SK-N-SH (cell line): ENCODE measurements at regions not wholly inside any gene's neighbourhood (a gene's known extent, or its start where the extent isn't known, plus 50 kb on each side); places are given as distances from the start of the nearest gene placed in this dataset.

Experiments used
- CTCF ChIA-PET: fragments of 300-600, 350-600 bp; formaldehyde crosslinking; extraction: SDS; loops from one replicate; lab custom pipeline; 2021; lab: Yijun Ruan, JAX
- POLR2A ChIA-PET: fragments of 350-600 bp; sonication (Branson Sonifier 250); formaldehyde crosslinking; extraction: SDS; loops from one replicate; lab custom pipeline; 2020; ENCODE audit warnings: antibody characterized with exemption, inconsistent platforms; lab: Yijun Ruan, JAX
- DNase-seq: peaks from one replicate; pipeline ENCODE4 v3.0.0; 2012
- H2AFZ ChIP-seq: fragments of 200-600 bp; sonication (generic); 2 replicates; pipeline ENCODE4 v1.8.1; 2016; ENCODE audit warnings: antibody characterized with exemption, mild to moderate bottlenecking, low read depth
- H3F3A ChIP-seq: fragments of 200-600 bp; sonication (generic); replicated peaks from 2 replicates; pipeline ENCODE3; 2016; ENCODE audit warnings: antibody characterized with exemption, mild to moderate bottlenecking; ENCODE audit not compliant: insufficient read depth
- H3K27ac ChIP-seq, 2 experiments: fragments of 200-500 bp in 1 of 2; fragments of 200-600 bp in 1 of 2; sonication (Bioruptor generic) in 1 of 2; sonication (generic), shearing (Covaris generic) in 1 of 2; 2 replicates each; pipeline versions ENCODE4 v1.5.1 to v1.6.1; 2014 to 2016; ENCODE audit warnings: low read depth in 2 of 2, inconsistent platforms in 1 of 2, low read length in 1 of 2, mild to moderate bottlenecking in 1 of 2, mixed read lengths in 1 of 2
- H3K27me3 ChIP-seq: fragments of 200-600 bp; sonication (generic), shearing (Covaris generic); 2 replicates; pipeline ENCODE4 v1.6.1; 2016; ENCODE audit warnings: mixed run types; ENCODE audit not compliant: insufficient read depth
- H3K36me3 ChIP-seq, 2 experiments: fragments of 200-500 bp in 1 of 2; fragments of 200-600 bp in 1 of 2; sonication (Bioruptor generic) in 1 of 2; sonication (generic) in 1 of 2; replicated peaks in 1 of 2; 2 replicates each; pipeline versions ENCODE3 to v1.5.1; 2014 to 2016; ENCODE audit warnings: low read length in 1 of 2, mild to moderate bottlenecking in 1 of 2; ENCODE audit not compliant: insufficient read depth in 2 of 2, control insufficient read depth in 1 of 2
- H3K4me1 ChIP-seq, 2 experiments: fragments of 200-500 bp in 1 of 2; fragments of 200-600 bp in 1 of 2; sonication (Bioruptor generic) in 1 of 2; sonication (generic), shearing (Covaris generic) in 1 of 2; 2 replicates each; pipeline versions ENCODE4 v1.5.1 to v1.6.1; 2014 to 2016; ENCODE audit warnings: low read depth in 1 of 2, low read length in 1 of 2, mixed run types in 1 of 2; ENCODE audit not compliant: insufficient read depth in 2 of 2, control insufficient read depth in 1 of 2
- H3K4me2 ChIP-seq: fragments of 200-600 bp; sonication (generic), shearing (Covaris generic); 2 replicates; pipeline ENCODE4 v1.6.1; 2017; ENCODE audit warnings: mixed run types
- H3K4me3 ChIP-seq, 2 experiments: fragments of 200-500 bp in 1 of 2; fragments of 200-600 bp in 1 of 2; sonication (Bioruptor generic) in 1 of 2; sonication (generic), shearing (Covaris generic) in 1 of 2; 2 replicates each; pipeline versions ENCODE4 v1.5.1 to v1.8.1; 2014 to 2016; ENCODE audit warnings: low read depth in 2 of 2, inconsistent platforms in 1 of 2, low read length in 1 of 2, mild to moderate bottlenecking in 1 of 2, mixed read lengths in 1 of 2, moderate library complexity in 1 of 2
- H3K79me2 ChIP-seq: fragments of 200-600 bp; sonication (generic); 2 replicates; pipeline ENCODE4 v1.8.1; 2017; ENCODE audit warnings: mild to moderate bottlenecking; ENCODE audit not compliant: insufficient read depth
- H3K9ac ChIP-seq: fragments of 200-600 bp; sonication (generic); 2 replicates; pipeline ENCODE4 v1.6.1; 2017; ENCODE audit warnings: mixed run types
- H3K9me2 ChIP-seq: fragments of 200-600 bp; sonication (generic); 2 replicates; pipeline ENCODE4 v1.6.1; 2017; ENCODE audit warnings: mixed run types
- H3K9me3 ChIP-seq: fragments of 200-600 bp; sonication (generic); 2 replicates; pipeline ENCODE4 v1.6.1; 2017; ENCODE audit warnings: mixed run types, mild to moderate bottlenecking, moderate library complexity
- H4K20me1 ChIP-seq: fragments of 200-600 bp; sonication (generic); 2 replicates; pipeline ENCODE4 v1.6.1; 2017; ENCODE audit warnings: mild to moderate bottlenecking, mixed run types; ENCODE audit not compliant: insufficient read depth
- FOXJ3 ChIP-seq: sonication (generic); formaldehyde crosslinking; IDR thresholded peaks from 2 replicates; pipeline ENCODE4 v1.5.1; 2020; ENCODE audit warnings: mild to moderate bottlenecking, missing genetic modification reagents
- RFX5 ChIP-seq: IDR thresholded peaks from 2 replicates; pipeline ENCODE4 v1.6.1; 2012; ENCODE audit warnings: mild to moderate bottlenecking, improper control_type of control experiment, low read length
- USF1 ChIP-seq: IDR thresholded peaks from 2 replicates; pipeline ENCODE4 v1.4.0; 2012; ENCODE audit warnings: low read depth, borderline replicate concordance
- WGBS: methylation state at CpG from one replicate; pipeline ENCODE4 v1.1.6; 2017; ENCODE audit warnings: low lambda C conversion rate; 5-methylcytosine and 5-hydroxymethylcytosine counted together

GRCh38 chr5:103330875-103331274 is 72.3 kb downstream of the MACIR start:
- Histone ChIP-seq H3K4me1 (no peaks in the 10 kb centered on the region), H3K79me2 (no peaks in the 10 kb centered on the region), H3F3A (no peaks in the 10 kb centered on the region), H3K9me2 (no peaks in the 10 kb centered on the region), H3K4me3 (no peak overlapping the region), H3K4me2 (no peak overlapping the region), H3K27ac (no peak overlapping the region), H3K9me3 (no peaks in the 10 kb centered on the region), H3K9ac (no peak overlapping the region), H4K20me1 (no peaks in the 10 kb centered on the region), H3K36me3 (no peaks in the 10 kb centered on the region), H2AFZ (no peak overlapping the region), H3K27me3 (no peaks in the 10 kb centered on the region)
- no peak for DNase-seq
- ChIA-PET POLR2A (no interaction called here), CTCF (no interaction called here)
- TF ChIP-seq USF1 (no peak), FOXJ3 (CRISPR knock-in tag) (no peak), RFX5 (no peak)
- WGBS = 65% methylated on average over 2 of the region's 2 CpGs
